ENCODE measurements at regions not wholly inside any gene's neighbourhood (a gene's known extent, or its start where the extent isn't known, plus 50 kb on each side); places are given as distances from the start of the nearest gene placed in this dataset.
"Not testable (repeated sequence)": the region's sequence is repeated elsewhere in the genome, so short reads cannot be mapped to it uniquely, and the experiment has no call there.

- DNase-seq = not testable (repeated sequence)
These were observed 1327.4 kb upstream of the CDH18 start for GRCh38 chr5:21315376-21315775.

DNA sequence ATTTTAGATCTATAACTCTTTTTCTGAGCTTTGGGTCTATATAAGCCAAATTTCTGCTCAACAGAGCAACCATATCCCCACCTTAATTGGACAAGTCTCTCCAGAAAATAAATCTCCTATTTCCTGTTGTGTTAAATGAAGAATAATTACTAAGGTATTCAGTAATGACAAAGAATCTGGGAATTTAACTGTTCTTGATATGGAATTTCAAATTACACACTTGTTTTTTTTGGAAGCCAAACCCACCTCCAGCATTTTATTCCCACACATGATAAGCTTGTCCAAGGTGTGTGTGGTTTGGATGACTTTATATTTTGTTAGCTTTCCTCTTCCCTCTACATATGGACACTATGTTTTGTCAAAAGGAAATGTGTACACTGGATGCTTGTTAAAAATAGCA is 1313.2 kb upstream of the CDH18 start:
- not testable (repeated sequence) for DNase-seq

DNA sequence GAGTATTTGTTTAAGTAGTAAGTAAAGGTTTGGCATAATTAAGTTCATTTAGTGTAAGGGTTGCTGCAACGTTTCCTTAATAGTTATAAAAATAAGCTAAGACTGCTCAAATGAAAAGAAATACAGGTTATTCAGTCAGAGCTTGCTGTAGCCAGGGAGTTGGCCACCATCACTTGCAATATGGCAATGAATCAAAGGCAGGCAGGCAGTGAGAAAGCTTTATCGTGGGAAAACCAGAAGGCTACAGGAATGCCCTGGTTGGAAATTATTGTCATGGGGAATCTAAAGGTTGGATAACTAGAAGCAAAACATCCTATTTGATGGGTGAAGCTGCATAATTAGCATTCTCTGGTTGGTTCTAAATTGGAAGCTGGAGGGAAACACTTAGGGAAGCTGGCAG is 1286.4 kb upstream of the CDH18 start:
- DNase-seq = not testable (repeated sequence)

GRCh38 chr5:21263361-21263760 is 1275.4 kb upstream of the CDH18 start:
- DNase-seq = no peak

DNA sequence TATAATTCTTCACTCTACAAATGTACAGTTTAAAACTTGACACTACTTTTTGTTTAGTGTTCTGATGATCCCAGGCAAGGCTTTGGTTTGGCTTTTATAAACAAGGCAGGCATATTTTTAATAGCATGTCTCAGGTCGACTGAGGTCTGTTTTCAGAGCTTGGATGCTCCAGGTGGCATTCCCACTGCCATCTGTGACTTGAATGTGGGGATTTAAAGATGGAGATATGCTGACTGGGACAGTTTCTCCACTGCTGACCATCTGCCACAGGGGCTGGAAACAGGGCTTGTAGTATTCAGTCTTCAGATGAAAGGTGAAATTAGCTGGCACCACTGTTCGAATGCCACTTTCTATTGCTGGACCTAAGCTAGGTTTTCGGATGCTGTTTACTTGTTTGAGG is 1266.2 kb upstream of the CDH18 start:
- DNase-seq = no peak

DNA sequence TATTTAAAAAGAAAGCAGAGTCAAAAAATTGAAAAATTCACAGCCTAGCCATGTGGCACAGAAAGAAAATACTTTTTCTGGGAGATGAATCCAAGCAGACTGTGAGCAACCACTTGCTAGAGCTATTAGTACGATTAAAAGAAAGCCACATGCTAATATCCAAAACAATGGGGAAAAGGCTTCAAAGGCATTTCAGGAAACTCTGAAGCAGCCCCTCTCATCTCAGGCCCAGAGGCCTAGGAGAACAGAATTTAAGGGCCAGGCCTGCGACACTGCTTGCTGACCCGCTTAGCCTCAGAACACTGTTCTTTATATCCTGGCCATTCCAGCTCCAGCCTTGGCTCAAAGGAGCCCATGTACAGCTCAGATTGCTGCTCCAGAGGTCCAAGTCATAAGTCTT is 1257.0 kb upstream of the CDH18 start:
- no peak for DNase-seq

- DNase-seq = no peak
These were observed 1250.8 kb upstream of the CDH18 start for GRCh38 chr5:21238786-21239185.

- DNase-seq = no peak
These were observed 1249.5 kb upstream of the CDH18 start for GRCh38 chr5:21237461-21237860.

DNA sequence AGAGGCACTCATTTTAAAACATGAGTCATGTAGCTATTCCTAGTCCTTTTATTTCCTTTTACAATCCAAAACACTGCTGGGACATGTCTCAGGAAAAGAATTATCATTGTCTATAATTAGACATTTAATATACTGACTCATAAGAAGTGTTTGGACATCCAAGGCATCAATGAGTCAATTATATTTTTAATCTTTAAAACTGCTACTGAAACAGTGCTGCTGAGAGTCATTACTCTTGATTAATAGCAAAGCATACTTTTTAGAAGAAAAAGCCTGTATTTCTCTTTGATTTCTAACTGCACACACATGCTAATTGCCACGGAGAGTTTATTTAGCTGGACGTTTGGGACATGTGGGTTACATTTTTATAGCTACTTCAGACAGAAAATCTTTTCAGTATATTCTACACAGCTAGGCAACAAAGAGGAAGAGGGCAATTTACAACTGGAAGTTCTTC is 1249.0 kb upstream of the CDH18 start:
- DNase-seq = no peak

GRCh38 chr5:21236104-21236503 is 1248.1 kb upstream of the CDH18 start:
- DNase-seq = no peak

- DNase-seq = no peak
These were observed 1237.4 kb upstream of the CDH18 start for GRCh38 chr5:21225223-21226064.

DNA sequence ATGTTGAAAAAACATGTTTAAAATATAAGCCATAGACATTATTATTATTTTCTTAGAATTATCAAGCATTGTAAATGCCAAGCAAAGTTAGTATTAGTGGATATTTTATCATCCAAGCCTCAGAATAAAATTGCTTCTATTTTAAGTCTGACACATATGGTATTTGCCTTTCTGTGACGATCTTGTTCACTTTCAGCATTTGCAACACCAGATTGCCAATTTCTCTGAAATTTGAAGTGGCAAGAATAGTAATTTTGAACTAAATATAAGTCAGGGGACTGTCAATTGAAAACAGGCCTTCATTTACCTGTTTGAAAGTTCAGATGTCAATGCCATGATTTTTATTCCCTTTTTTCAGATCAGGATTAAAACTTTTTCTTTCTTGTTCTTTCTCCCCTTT is 1233.6 kb upstream of the CDH18 start:
- DNase-seq = no peak

- DNase-seq = no peak
These were observed 1232.0 kb upstream of the CDH18 start for GRCh38 chr5:21219966-21220365.

DNA sequence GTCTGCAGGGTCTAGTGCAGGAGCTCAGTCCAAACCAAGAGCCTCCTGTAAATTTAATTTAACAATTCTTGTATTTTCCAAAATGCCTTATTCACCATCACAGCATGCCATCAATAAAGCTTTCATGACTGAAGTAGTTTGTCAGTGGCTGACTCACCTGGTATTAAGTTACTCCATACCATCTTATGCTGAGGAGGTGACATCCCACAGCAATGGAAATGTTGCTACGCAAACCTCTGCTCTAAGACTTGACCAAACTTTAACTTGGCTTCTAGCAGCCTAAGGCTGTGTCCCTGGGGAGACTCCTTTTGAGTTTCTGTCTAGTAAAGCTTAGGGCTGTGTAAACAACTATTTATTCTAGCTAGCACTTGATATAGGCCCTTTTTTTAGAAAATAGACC is 1231.3 kb upstream of the CDH18 start:
- DNase-seq = no peak

DNA sequence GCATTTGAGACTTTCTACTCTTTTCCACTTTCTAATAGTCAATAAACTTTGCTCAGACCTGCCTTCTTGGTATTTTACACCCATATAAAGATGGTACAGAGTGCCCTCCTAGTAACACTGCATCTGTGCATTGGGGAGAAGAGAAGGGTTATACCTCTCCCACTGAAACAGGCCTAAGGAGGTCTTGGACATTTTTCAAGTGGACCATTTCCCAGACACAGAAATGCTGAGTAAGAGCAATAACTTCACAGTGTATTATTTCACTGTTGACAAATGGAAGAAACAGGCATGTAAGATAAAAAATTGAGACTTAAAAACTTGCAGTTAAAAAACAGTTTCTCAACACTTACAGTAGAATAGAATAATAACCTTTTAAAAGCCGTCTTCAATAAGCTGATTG is 1224.0 kb upstream of the CDH18 start:
- no peak for DNase-seq

- no peak for DNase-seq
These were observed 1221.4 kb upstream of the CDH18 start for GRCh38 chr5:21209409-21209808.

DNA sequence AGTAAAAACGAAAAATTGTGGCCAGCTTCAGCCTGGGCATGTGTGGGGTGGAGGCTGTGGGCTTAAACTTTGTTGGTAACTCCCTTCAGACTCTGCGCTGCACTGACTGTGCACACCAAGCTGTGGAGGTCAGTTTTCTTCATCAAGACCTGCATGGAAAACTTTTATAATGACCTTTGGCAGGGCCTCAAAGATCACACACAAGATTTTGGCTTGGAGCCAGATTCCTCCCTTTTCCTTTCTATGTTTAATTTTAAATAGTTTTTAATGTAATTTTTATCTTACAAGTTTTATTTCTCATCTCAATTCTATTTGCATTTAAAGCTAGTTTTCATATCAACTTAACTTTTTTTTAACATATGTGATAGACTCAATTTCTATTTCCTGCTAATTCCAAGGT is 1211.1 kb upstream of the CDH18 start:
- DNase-seq = no peak

DNA sequence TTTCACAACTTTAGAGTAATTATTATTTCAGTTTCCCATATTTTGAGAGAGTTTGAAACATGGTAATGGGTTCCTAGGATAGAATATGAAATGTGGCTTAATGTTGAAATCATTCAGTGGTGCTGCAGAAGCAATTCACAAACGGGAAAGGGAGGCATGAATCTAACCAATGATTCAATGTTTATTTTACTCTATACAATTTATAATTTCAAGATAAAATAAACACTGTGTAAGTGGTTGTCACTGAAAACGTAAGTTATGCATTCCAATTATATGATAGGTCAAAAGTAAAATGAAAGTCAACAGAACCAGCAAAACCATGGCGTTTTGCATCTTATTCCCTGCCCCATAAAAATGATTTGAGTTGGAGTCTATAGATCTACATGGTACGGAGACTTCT is 1207.1 kb upstream of the CDH18 start:
- no peak for DNase-seq

DNA sequence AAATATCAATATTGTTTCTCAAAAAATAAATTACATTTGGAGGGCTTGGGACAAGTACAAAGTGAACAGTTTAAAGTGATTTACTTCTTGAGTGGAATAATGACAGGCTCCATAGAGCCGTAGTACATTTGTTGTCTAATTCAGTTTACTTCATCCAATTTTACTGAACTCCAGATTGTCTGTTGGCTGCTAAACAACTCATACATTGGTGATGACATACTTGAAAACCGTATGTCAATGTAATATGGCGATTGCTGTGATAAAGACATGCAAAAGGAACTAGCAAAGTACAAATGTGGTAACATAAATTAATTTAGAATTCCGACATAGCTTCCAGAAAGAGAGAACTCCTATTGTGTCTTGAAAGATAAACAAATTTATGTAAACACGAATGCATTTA is 1197.5 kb upstream of the CDH18 start:
- DNase-seq = no peak

DNA sequence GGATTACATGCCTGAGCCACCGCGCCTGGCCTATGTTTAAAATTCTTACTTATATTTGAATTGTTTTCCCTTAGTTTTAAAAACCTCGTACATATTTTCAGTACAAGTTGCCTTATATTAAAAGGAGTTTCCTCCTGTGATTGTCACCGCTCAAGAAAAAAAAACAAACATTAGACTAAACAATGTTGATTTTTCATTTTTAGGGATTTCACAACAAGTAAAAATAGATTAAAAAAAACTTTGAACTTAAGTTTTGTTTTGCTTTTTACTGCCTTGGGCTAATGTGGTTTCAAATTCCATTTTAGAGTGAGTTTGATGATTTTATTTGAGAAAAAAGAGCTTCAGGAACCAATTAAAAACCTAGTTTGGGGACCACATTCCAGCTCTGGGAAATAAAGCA is 1196.6 kb upstream of the CDH18 start:
- DNase-seq = no peak

- DNase-seq = no peak
These were observed 1193.7 kb upstream of the CDH18 start for GRCh38 chr5:21181609-21182125.

DNA sequence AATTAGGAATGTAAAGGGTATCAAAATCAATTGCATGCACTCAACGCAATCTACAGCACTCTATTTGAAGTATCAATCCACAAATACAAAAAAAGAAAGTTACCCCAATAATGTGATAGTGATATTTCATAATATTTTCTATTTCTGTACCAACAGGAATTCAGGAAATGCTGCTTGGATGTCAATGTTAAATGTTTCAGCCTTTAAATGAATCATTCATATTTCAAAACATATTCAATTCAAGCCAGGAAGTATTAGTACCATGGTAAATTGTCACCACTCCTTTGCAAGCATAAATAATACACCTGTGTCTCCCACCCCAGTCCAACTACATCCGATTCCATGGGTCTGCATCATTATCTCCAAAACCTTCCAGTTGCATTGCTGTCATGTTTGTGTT is 1185.5 kb upstream of the CDH18 start:
- no peak for DNase-seq

GRCh38 chr5:21173036-21173435 is 1185.0 kb upstream of the CDH18 start:
- DNase-seq = no peak

DNA sequence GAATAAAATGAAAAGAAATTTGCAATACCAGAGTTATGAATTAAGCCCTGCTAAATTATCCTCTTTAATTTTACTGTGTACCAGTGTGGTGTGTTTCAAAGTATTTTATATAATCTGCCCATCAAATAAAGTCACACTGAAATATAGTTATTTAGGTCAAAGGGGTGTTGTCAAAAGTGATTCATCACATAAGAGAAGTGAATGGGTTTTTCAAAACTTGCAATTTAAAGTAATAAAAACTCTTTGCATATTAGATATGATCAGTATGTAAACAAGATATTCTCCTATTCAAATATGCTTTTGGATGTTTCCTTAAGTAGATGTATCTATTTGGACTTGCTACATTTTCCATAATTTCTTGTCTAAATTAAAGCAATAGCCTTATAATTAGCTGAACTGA is 1183.0 kb upstream of the CDH18 start:
- no peak for DNase-seq

- DNase-seq = no peak
These were observed 1180.6 kb upstream of the CDH18 start for GRCh38 chr5:21168557-21168956.
